ENCODE measurements at regions not wholly inside any gene's neighbourhood (a gene's known extent, or its start where the extent isn't known, plus 50 kb on each side); places are given as distances from the start of the nearest gene placed in this dataset.

DNA sequence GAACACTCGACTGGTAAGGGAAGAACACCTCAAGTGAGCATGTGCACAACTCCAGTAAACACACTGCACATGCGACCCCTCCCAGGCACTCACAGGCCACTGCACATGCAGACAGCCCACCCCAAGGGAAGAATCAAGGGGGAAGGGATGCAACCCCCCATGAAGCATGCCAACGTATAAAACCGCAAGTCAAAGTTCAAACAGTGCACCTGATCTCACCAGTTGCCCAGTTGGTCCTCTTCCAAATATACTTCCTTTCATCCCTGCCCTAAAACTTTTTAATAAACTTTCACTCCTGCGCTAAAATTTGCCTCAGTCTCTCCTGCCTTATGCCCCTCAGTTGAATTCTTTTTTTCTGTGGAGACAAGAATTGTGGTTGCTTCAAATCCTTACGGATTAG lies 51.0 kb upstream of the TOM1L1 start:
- intact Hi-C loops (cut with micrococcal nuclease; ENCODE audit: unreplicated experiment), result no loop called here
- CTCF ChIA-PET (ENCODE audit: unreplicated experiment), result no interaction called here
- no peak for DNase-seq (ENCODE audit: low spot score)

More for the DNA sequence above, 51.0 kb upstream of the TOM1L1 start:
- no peak overlapping the region for H2AFZ ChIP-seq (ENCODE audit: low read length)
- no peak overlapping the region for H3K4me2 ChIP-seq (ENCODE audit: low read length)
- H3K4me1 ChIP-seq (ENCODE audit: insufficient read depth, low read length, poor library complexity, severe bottlenecking), result no peaks in the 10 kb centered on the region
- H3K27ac ChIP-seq (ENCODE audit: low read depth, low read length, poor library complexity, severe bottlenecking), result no peak overlapping the region
- H3K4me3 ChIP-seq (ENCODE audit: low read depth, low read length, poor library complexity, severe bottlenecking), result no peak overlapping the region
- H3K36me3 ChIP-seq (ENCODE audit: insufficient read depth, low read length), result no peaks in the 10 kb centered on the region
- TF ChIP-seq, protein P1, sequence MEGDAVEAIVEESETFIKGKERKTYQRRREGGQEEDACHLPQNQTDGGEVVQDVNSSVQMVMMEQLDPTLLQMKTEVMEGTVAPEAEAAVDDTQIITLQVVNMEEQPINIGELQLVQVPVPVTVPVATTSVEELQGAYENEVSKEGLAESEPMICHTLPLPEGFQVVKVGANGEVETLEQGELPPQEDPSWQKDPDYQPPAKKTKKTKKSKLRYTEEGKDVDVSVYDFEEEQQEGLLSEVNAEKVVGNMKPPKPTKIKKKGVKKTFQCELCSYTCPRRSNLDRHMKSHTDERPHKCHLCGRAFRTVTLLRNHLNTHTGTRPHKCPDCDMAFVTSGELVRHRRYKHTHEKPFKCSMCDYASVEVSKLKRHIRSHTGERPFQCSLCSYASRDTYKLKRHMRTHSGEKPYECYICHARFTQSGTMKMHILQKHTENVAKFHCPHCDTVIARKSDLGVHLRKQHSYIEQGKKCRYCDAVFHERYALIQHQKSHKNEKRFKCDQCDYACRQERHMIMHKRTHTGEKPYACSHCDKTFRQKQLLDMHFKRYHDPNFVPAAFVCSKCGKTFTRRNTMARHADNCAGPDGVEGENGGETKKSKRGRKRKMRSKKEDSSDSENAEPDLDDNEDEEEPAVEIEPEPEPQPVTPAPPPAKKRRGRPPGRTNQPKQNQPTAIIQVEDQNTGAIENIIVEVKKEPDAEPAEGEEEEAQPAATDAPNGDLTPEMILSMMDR (conservative IDR thresholded peaks at IDR 0.05; ENCODE audit: low read length), result no peak
- no peak for TF ChIP-seq EZH2phosphoT487 (IDR thresholded peaks at IDR 0.05; ENCODE audit: borderline replicate concordance, low read depth, low read length)
- BruUV-seq (replicated peaks), result no TSS peak
- no peaks in the 10 kb centered on the region for H3K9me3 ChIP-seq (ENCODE audit: low read length)
- H3K79me2 ChIP-seq (ENCODE audit: insufficient read depth, low read depth, low read length), result no peaks in the 10 kb centered on the region
- POLR2A ChIA-PET, result interaction anchor here (0.7 kb wide), 2 partner anchors 368 to 1261 kb away, joined by 3 to 5 read pairs; no protein-coding TSS in a partner anchor
- no peaks in the 10 kb centered on the region for H4K20me1 ChIP-seq (ENCODE audit: insufficient read depth, low read length)
- no peaks in the 10 kb centered on the region for H3K9me2 ChIP-seq (ENCODE audit: insufficient read depth, low read length)
